IPS-NIHi11 (cell line): ENCODE measurements at regions not wholly inside any gene's neighbourhood (a gene's known extent, or its start where the extent isn't known, plus 50 kb on each side); places are given as distances from the start of the nearest gene placed in this dataset.
"Not testable (repeated sequence)": the region's sequence is repeated elsewhere in the genome, so short reads cannot be mapped to it uniquely, and the experiment has no call there.

Experiments
- DNase-seq: peaks from one replicate; pipeline ENCODE4 v3.0.0; 2012; ENCODE audit warnings: mixed read lengths, low spot score

GRCh38 chr2:210730672-210731071 lies 174.3 kb downstream of the CPS1 start:
- DNase-seq = no peak

GRCh38 chr2:210746826-210747225 lies 190.4 kb downstream of the CPS1 start:
- DNase-seq = not testable (repeated sequence)

- no peak for DNase-seq
Observed at GRCh38 chr2:210752532-210752931, 196.1 kb downstream of the CPS1 start.

- DNase-seq = no peak
Observed at GRCh38 chr2:210753386-210753785, 197.0 kb downstream of the CPS1 start.

- no peak for DNase-seq
Observed at GRCh38 chr2:210756855-210757254, 200.5 kb downstream of the CPS1 start.

- DNase-seq = peak; percentile 59
Observed at GRCh38 chr2:210762604-210763588, 206.5 kb downstream of the CPS1 start.

GRCh38 chr2:210768329-210768910 lies 212.0 kb downstream of the CPS1 start:
- DNase-seq = no peak

- no peak for DNase-seq
Observed at GRCh38 chr2:210776756-210777155, 220.4 kb downstream of the CPS1 start.

GRCh38 chr2:210782222-210782621 lies 225.8 kb downstream of the CPS1 start:
- no peak for DNase-seq

GRCh38 chr2:210787831-210788230 lies 231.4 kb downstream of the CPS1 start:
- DNase-seq = not testable (repeated sequence)

- no peak for DNase-seq
Observed at GRCh38 chr2:210792000-210792399, 235.6 kb downstream of the CPS1 start.

GRCh38 chr2:210795506-210795905 lies 239.1 kb downstream of the CPS1 start:
- no peak for DNase-seq

- DNase-seq = no peak
Observed at GRCh38 chr2:210798180-210798579, 241.8 kb downstream of the CPS1 start.

- no peak for DNase-seq
Observed at GRCh38 chr2:210814251-210815025, 258.0 kb downstream of the CPS1 start.

GRCh38 chr2:210816769-210817168 lies 260.4 kb downstream of the CPS1 start:
- no peak for DNase-seq

GRCh38 chr2:210818473-210818872 lies 262.1 kb downstream of the CPS1 start:
- no peak for DNase-seq

GRCh38 chr2:210833403-210833802 lies 277.0 kb downstream of the CPS1 start:
- DNase-seq = no peak

- no peak for DNase-seq
Observed at GRCh38 chr2:210839034-210839433, 282.6 kb downstream of the CPS1 start.

- no peak for DNase-seq
Observed at GRCh38 chr2:210839450-210839849, 283.1 kb downstream of the CPS1 start.

- DNase-seq = no peak
Observed at GRCh38 chr2:210842896-210843295, 286.5 kb downstream of the CPS1 start.

- no peak for DNase-seq
Observed at GRCh38 chr2:210844016-210844415, 287.6 kb downstream of the CPS1 start.

- peak; percentile 9 for DNase-seq
Observed at GRCh38 chr2:210859314-210859713, 302.9 kb downstream of the CPS1 start.

- DNase-seq = no peak
Observed at GRCh38 chr2:210860276-210860675, 303.9 kb downstream of the CPS1 start.
